BJ (cell line): ENCODE measurements at regions not wholly inside any gene's neighbourhood (a gene's known extent, or its start where the extent isn't known, plus 50 kb on each side); places are given as distances from the start of the nearest gene placed in this dataset.

Source experiments
- CTCF ChIA-PET: fragments of 350-600 bp; formaldehyde crosslinking; extraction: SDS; loops from one replicate; lab custom pipeline; 2021; ENCODE audit warnings: antibody characterized with exemption, inconsistent platforms; lab: Yijun Ruan, JAX
- POLR2A ChIA-PET: fragments of 300-600 bp; sonication (Branson Sonifier 250); formaldehyde crosslinking; extraction: SDS; loops from one replicate; lab custom pipeline; 2021; ENCODE audit warnings: antibody characterized with exemption; lab: Charles Lee
- DNase-seq: peaks from one replicate; pipeline ENCODE4 v3.0.0-alpha.2; 2011; ENCODE audit warnings: low read depth
- H3K27me3 ChIP-seq: 2 replicates; pipeline ENCODE4 v1.6.0; 2011; ENCODE audit warnings: low read length; ENCODE audit not compliant: control insufficient read depth, insufficient read depth
- H3K36me3 ChIP-seq: 2 replicates; pipeline ENCODE4 v1.5.1; 2011; ENCODE audit warnings: low read length; ENCODE audit not compliant: control insufficient read depth, insufficient read depth
- H3K4me3 ChIP-seq: 2 replicates; pipeline ENCODE4 v1.5.1; 2011; ENCODE audit warnings: low read depth, mild to moderate bottlenecking, control low read depth, low read length
- TF ChIP-seq, protein P1 (sequence below): IDR thresholded peaks from 2 replicates; pipeline ENCODE4 v1.5.1; 2011; ENCODE audit warnings: low read depth, mild to moderate bottlenecking, control low read depth, inconsistent platforms, low read length, moderate library complexity; ENCODE audit not compliant: insufficient read depth

- CTCF ChIA-PET, result interaction anchor here (0.8 kb wide), 1 partner anchor 10 kb away, joined by 3 read pairs; no protein-coding TSS in a partner anchor
- no peak for DNase-seq
Observed at GRCh38 chr6:14721103-14721758, 524.6 kb upstream of the JARID2 start.

DNA sequence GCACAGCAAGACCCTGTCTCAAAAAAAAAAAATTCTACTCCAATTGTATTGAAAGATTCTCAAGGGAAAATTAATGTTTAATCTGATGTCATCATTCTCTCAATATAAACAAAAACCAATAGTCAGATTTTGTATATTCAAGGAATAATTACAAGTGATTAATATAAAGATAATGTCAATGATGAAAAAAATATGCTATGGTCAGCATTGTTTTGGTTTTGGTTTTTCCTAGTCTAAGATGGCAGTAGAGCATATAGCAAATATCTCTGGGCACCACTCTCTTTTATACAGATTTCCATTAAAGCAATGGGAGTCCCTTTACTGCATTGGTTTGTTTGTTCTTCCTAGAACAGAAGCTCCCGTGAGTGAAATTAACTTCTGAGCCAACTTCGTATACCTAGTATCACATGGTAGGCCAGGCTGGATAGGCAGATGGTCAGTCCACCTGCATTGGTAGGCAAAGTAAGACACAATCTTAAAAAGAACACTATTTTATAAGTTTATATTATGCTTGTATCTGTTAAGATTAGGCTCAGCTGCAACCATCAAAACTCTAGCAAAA, 523.8 kb upstream of the JARID2 start:
- H3K36me3 ChIP-seq, result no peaks in the 10 kb centered on the region
- H3K4me3 ChIP-seq, result no peak overlapping the region
- no peaks in the 10 kb centered on the region for H3K27me3 ChIP-seq
- ChIA-PET CTCF (no interaction called here), POLR2A (no interaction called here)
- DNase-seq, result no peak
- TF ChIP-seq, protein P1, sequence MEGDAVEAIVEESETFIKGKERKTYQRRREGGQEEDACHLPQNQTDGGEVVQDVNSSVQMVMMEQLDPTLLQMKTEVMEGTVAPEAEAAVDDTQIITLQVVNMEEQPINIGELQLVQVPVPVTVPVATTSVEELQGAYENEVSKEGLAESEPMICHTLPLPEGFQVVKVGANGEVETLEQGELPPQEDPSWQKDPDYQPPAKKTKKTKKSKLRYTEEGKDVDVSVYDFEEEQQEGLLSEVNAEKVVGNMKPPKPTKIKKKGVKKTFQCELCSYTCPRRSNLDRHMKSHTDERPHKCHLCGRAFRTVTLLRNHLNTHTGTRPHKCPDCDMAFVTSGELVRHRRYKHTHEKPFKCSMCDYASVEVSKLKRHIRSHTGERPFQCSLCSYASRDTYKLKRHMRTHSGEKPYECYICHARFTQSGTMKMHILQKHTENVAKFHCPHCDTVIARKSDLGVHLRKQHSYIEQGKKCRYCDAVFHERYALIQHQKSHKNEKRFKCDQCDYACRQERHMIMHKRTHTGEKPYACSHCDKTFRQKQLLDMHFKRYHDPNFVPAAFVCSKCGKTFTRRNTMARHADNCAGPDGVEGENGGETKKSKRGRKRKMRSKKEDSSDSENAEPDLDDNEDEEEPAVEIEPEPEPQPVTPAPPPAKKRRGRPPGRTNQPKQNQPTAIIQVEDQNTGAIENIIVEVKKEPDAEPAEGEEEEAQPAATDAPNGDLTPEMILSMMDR, result no peak

More at GRCh38 chr6:14721103-14721758, 524.6 kb upstream of the JARID2 start:
- Histone ChIP-seq H3K36me3 (no peaks in the 10 kb centered on the region), H3K27me3 (no peaks in the 10 kb centered on the region), H3K4me3 (no peak overlapping the region)
- POLR2A ChIA-PET, result no interaction called here
- TF ChIP-seq, protein P1, result no peak

GRCh38 chr6:14722704-14723103, 523.2 kb upstream of the JARID2 start:
- Histone ChIP-seq H3K36me3 (no peaks in the 10 kb centered on the region), H3K4me3 (no peak overlapping the region), H3K27me3 (no peaks in the 10 kb centered on the region)
- no peak for DNase-seq
- TF ChIP-seq, protein P1, result no peak
- ChIA-PET CTCF (no interaction called here), POLR2A (no interaction called here)

DNA sequence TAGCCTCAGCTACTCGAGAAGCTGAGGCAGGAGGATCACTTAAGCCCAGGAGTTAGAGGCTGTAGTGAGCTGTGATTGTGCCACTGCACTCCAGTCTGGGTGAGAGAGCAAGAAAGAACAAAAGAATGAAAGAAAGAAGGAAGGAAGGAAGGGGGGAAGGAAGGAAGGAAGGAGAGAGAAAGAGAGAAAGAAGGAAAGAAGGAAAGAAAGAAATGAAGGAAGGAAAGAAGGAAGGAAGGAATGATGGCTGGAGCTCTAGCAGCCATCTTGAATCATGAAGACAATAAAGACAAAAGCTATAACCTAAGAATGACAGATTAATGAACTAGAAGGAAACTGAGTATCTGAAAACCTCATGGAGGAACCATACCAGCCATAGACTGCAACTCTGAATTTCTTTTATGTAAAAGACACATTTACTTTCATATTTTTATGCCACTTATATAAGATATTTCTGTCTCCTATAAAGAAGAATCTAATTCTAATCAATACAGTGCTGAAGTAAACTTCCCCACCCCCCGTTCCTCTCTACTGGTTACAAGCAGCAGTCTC, 522.3 kb upstream of the JARID2 start:
- ChIA-PET CTCF (interaction anchor here (0.6 kb wide), 2 partner anchors 117 to 634 kb away, joined by 3 read pairs; no protein-coding TSS in a partner anchor), POLR2A (no interaction called here)
- DNase-seq, result no peak
- Histone ChIP-seq H3K36me3 (no peaks in the 10 kb centered on the region), H3K4me3 (no peak overlapping the region), H3K27me3 (no peaks in the 10 kb centered on the region)
- TF ChIP-seq, protein P1, result no peak

GRCh38 chr6:14724549-14724948, 521.3 kb upstream of the JARID2 start:
- ChIA-PET POLR2A (no interaction called here), CTCF (no interaction called here)
- TF ChIP-seq, protein P1, result no peak
- Histone ChIP-seq H3K4me3 (no peak overlapping the region), H3K36me3 (no peaks in the 10 kb centered on the region), H3K27me3 (no peaks in the 10 kb centered on the region)
- DNase-seq, result no peak
